Psoas muscle (tissue), 7 donors: ENCODE measurements at regions not wholly inside any gene's neighbourhood (a gene's known extent, or its start where the extent isn't known, plus 50 kb on each side); places are given as distances from the start of the nearest gene placed in this dataset.

ENCODE experiments used
- ATAC-seq, 4 donors: fragments of 200-7000 bp; cut with Tn5 transposase; one replicate each; pipeline ENCODE4 v1.9.1; 2020; ENCODE audit warnings: moderate library complexity in 3 of 4, mild to moderate bottlenecking in 2 of 4
- DNase-seq, 2 donors: peaks; one replicate each; pipeline ENCODE4 v3.0.0-alpha.2; 2020
- H3K27ac ChIP-seq: fragments of 200-600 bp; one replicate; pipeline ENCODE4 v1.8.0; 2022
- H3K27me3 ChIP-seq, 3 donors: fragments of 200-600 bp in 1 of 3; one replicate each; pipeline versions ENCODE4 v1.6.1 to v1.8.0; 2013 to 2022; ENCODE audit warnings: low read length in 2 of 3, mild to moderate bottlenecking in 2 of 3, moderate library complexity in 1 of 3; ENCODE audit not compliant: insufficient read depth in 3 of 3
- H3K36me3 ChIP-seq, 2 donors: fragments of 200-600 bp in 1 of 2; one replicate each; pipeline versions ENCODE4 v1.6.1 to v1.8.0; 2013 to 2022; ENCODE audit warnings: low read depth in 1 of 2, mild to moderate bottlenecking in 1 of 2, moderate library complexity in 1 of 2; ENCODE audit not compliant: insufficient read depth in 1 of 2
- H3K4me1 ChIP-seq: fragments of 200-600 bp; one replicate; pipeline ENCODE4 v1.8.0; 2022
- H3K4me3 ChIP-seq: fragments of 200-600 bp; one replicate; pipeline ENCODE4 v1.8.0; 2022; ENCODE audit warnings: mild to moderate bottlenecking
- H3K9me3 ChIP-seq: fragments of 200-600 bp; one replicate; pipeline ENCODE4 v1.8.0; 2022
- CTCF ChIP-seq: fragments of 200-600 bp; IDR thresholded peaks from one replicate; pipeline ENCODE4 v1.8.0; 2022; ENCODE audit warnings: antibody characterized with exemption
- WGBS, 3 donors: extraction: QIAGEN DNeasy Blood & Tissue Kit; methylation state at CpG; one replicate each; pipeline versions ENCODE4 v1.1.6 to v1.1.7; 2013; 5-methylcytosine and 5-hydroxymethylcytosine counted together
- intact Hi-C, 2 donors: fragments of 100-400 bp; cut with DNase I; formaldehyde crosslinking; loops; one replicate each; pipeline versions ENCODE4 v1.11.0 to v1.14.2; 2022
- donor health status: healthy with polysubstance abuse.
- donor health status: DM: no; HTN: no; CAD: no; lungs with moderate emphysema.
- donor health status: Bipolar disorder and iron deficiency.
- donor health status: healthy.
- donor health status: DM: yes; HTN: yes; CAD: no.
- donor health status: DM: no; HTN: no; CAD: no.
- donor health status: DM: yes; HTN: yes; CAD: no.

DNA sequence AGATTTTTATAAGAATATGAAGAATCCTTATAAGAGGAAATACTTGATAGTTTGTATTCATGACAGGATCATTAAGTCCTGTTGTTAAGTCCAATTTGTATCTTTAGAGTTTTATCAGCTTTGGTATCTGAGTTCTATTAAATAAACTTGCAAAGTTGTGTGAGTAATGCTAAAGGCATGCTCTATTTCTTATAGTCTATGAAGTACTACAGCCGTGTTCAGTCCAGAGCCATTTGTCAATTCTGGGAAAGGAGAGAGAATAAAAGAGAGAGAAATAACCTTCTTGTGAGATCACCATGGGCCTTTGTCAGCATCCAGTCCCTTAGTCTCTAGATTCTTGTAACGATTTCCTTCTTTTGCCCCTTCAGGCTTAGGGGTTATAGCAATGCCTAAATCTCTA, 181.2 kb upstream of the POU3F2 start:
- no peaks in the 10 kb centered on the region for H3K36me3 ChIP-seq
- H3K4me3 ChIP-seq = no peak overlapping the region
- H3K9me3 ChIP-seq = no peaks in the 10 kb centered on the region
- no peak overlapping the region for H3K27ac ChIP-seq
- 48 to 58% (median 58%) methylated on average over 2 of the region's 2 CpGs for WGBS, 3 donors
- ATAC-seq = no peak
- no peak for TF ChIP-seq CTCF
- no peaks in the 10 kb centered on the region for H3K27me3 ChIP-seq
- intact Hi-C loops = no loop called here
- no peaks in the 10 kb centered on the region for H3K4me1 ChIP-seq
- no peak for DNase-seq

GRCh38 chr6:98657764-98658163, 176.6 kb upstream of the POU3F2 start:
- H3K9me3 ChIP-seq = no peaks in the 10 kb centered on the region
- no peak overlapping the region for H3K4me3 ChIP-seq
- H3K36me3 ChIP-seq = no peaks in the 10 kb centered on the region
- H3K27me3 ChIP-seq = no peaks in the 10 kb centered on the region
- intact Hi-C loops = no loop called here
- no peak overlapping the region for H3K27ac ChIP-seq
- 41 to 49% (median 41%) methylated on average over 5 of the region's 5 CpGs for WGBS, 3 donors
- no peak for ATAC-seq
- no peak for TF ChIP-seq CTCF
- H3K4me1 ChIP-seq = no peaks in the 10 kb centered on the region
- DNase-seq = no peak

GRCh38 chr6:98669371-98669770, 165.0 kb upstream of the POU3F2 start:
- TF ChIP-seq CTCF = no peak
- H3K4me1 ChIP-seq = no peaks in the 10 kb centered on the region
- H3K27me3 ChIP-seq = no peaks in the 10 kb centered on the region
- no peak for DNase-seq
- no peak overlapping the region for H3K27ac ChIP-seq
- no peak overlapping the region for H3K4me3 ChIP-seq
- intact Hi-C loops = no loop called here
- no peaks in the 10 kb centered on the region for H3K9me3 ChIP-seq
- no peak for ATAC-seq
- no peaks in the 10 kb centered on the region for H3K36me3 ChIP-seq

DNA sequence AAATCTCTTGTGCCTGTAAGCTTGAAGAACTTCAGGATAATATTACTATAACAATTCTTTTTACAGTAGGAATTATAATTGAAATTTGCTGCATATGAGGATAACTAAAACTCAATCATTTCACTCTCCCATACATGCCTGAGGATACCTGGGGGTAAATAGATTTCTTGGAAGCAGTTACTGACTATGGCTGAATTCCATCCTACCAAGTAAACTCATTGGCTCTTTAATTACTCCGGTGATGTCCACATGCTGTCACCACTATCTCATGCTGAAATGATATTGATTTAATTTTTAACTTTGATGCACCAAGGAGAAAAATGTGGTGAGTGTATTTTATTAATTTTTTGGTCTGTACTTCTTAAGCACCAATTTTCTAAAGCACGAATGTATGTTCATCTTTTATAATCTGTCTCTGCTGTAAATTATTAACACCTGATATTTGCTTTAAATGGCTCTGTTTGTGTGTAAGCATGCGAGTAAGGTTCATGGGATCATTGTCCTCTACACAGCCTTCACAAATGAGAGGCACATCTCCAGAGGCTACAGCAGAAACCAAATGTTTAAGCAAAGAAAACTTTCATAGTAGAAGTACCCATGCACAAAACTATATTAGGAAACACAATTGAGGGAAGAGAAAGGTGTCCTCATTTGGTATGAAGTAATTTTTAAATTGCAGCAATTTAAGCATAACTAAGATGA, 164.2 kb upstream of the POU3F2 start:
- H3K36me3 ChIP-seq = no peaks in the 10 kb centered on the region
- H3K27me3 ChIP-seq = no peaks in the 10 kb centered on the region
- H3K4me1 ChIP-seq = no peaks in the 10 kb centered on the region
- intact Hi-C loops = no loop called here
- H3K27ac ChIP-seq = no peak overlapping the region
- ATAC-seq = no peak
- 78 to 91% (median 84%) methylated on average over 3 of the region's 3 CpGs for WGBS, 3 donors
- no peak for TF ChIP-seq CTCF
- H3K9me3 ChIP-seq = no peaks in the 10 kb centered on the region
- no peak for DNase-seq
- H3K4me3 ChIP-seq = no peak overlapping the region
